ENCODE measurements at regions not wholly inside any gene's neighbourhood (a gene's known extent, or its start where the extent isn't known, plus 50 kb on each side); places are given as distances from the start of the nearest gene placed in this dataset.
"Not testable (repeated sequence)": the region's sequence is repeated elsewhere in the genome, so short reads cannot be mapped to it uniquely, and the experiment has no call there.

DNA sequence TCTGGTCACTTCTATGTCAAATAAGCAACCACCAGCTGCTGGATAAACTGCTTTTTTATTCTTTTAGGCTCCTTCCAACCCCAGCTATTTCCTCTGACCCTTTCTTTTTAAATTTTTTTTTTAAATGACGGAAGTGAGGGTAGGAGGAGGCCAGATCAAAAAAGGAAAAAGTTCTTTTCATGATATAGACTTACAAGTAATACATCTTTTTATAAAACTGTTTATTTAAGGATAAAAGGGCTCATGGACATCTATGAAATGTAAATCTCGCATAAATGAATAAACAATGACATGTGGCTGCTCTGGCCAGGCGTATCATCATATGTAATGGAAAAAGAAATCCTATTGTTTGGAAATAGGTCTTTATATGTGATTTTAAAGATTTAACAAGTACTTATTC is 169.0 kb upstream of the ATP2B1 start:
- Mint-ChIP-seq H3K9me3 (peaks cover 0 to 6% (median 0%) of the 10 kb centered on the region in 3 donors), H3K4me1 (peaks cover 50 to 58% (median 52%) of the 10 kb centered on the region in 3 donors), H3K27me3 (peaks cover 2% of the 10 kb centered on the region), H3K4me3 (no peak overlapping the region), H3K36me3 (no peaks in the 10 kb centered on the region), H3K27ac (no peak overlapping the region)

- H3K4me3 Mint-ChIP-seq, result peak overlapping the region in 2 of 4 donors; percentile 13 to 15
- no peaks in the 10 kb centered on the region for H3K36me3 Mint-ChIP-seq
- H3K9me3 Mint-ChIP-seq, result peaks cover 0 to 10% (median 0%) of the 10 kb centered on the region in 3 donors
- H3K4me1 Mint-ChIP-seq, result peaks cover 47 to 61% (median 53%) of the 10 kb centered on the region in 3 donors
- H3K27me3 Mint-ChIP-seq, result peaks cover under 1% of the 10 kb centered on the region
- H3K27ac Mint-ChIP-seq, result peak overlapping the region in 1 of 3 donors; percentile 55
Measured at GRCh38 chr12:89877136-89877535, 168.5 kb upstream of the ATP2B1 start.

- Mint-ChIP-seq H3K36me3 (peaks cover 3% of the 10 kb centered on the region), H3K4me1 (peaks cover 38 to 53% (median 42%) of the 10 kb centered on the region in 3 donors), H3K9me3 (peaks cover 5 to 13% (median 7%) of the 10 kb centered on the region in 3 donors), H3K27ac (no peak overlapping the region), H3K27me3 (no peaks in the 10 kb centered on the region), H3K4me3 (no peak overlapping the region)
Measured at GRCh38 chr12:89875809-89876208, 167.2 kb upstream of the ATP2B1 start.

GRCh38 chr12:89875225-89875624 is 166.6 kb upstream of the ATP2B1 start:
- H3K9me3 Mint-ChIP-seq, result peaks cover 5 to 14% (median 7%) of the 10 kb centered on the region in 3 donors
- H3K4me1 Mint-ChIP-seq, result peaks cover 35 to 49% (median 37%) of the 10 kb centered on the region in 3 donors
- H3K36me3 Mint-ChIP-seq, result peaks cover 3% of the 10 kb centered on the region
- no peak overlapping the region for H3K27ac Mint-ChIP-seq
- no peak overlapping the region for H3K4me3 Mint-ChIP-seq
- H3K27me3 Mint-ChIP-seq, result no peaks in the 10 kb centered on the region

DNA sequence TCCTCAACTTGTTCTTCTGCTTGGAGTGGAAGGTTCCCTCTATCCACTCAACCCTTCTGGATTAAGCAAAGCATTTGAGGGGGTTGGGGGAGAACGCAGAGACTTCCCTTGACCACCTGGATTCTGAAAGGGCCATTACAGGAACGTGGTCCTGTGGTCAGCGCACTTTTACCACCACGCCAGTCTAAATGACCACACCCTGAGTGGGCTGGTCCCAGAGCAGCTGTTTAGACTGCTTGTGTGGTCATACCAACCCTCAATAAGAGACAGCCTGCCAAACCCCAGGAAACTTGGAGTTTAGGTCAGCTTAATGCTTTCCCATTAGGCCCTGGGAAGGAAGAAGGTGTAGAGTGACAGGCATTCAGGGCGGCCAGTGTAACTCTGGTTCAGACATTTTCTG is 165.5 kb upstream of the ATP2B1 start:
- Mint-ChIP-seq H3K27ac (no peak overlapping the region), H3K4me1 (peaks cover 28 to 43% (median 35%) of the 10 kb centered on the region in 3 donors), H3K27me3 (no peaks in the 10 kb centered on the region), H3K36me3 (peaks cover 5% of the 10 kb centered on the region), H3K4me3 (peak overlapping the region in 1 of 4 donors; percentile 66), H3K9me3 (peaks cover 5 to 17% (median 10%) of the 10 kb centered on the region in 3 donors)

DNA sequence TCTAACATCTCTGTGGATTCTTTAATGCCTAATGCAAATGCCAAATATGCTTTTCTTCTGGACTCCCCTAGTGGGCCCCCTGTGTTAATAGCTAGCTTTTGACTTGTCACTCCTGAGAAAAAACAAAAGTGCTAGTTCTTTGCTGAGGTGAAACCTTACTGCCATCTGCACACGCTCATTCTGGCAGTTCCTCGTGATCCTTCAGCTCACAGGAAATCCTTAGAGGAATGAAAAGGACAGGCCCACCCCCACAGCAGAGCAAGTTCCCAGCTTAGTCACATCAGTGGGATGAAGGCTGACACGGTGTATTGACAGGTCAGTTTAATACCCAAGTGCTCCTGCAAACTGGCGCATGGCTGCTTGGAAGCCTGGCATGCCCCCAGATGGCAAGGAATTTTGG is 165.1 kb upstream of the ATP2B1 start:
- Mint-ChIP-seq H3K27ac (no peak overlapping the region), H3K4me1 (peaks cover 25 to 39% (median 31%) of the 10 kb centered on the region in 3 donors), H3K36me3 (peaks cover 5% of the 10 kb centered on the region), H3K4me3 (peak overlapping the region in 2 of 4 donors; percentile 64 to 66), H3K27me3 (no peaks in the 10 kb centered on the region), H3K9me3 (peaks cover 5 to 17% (median 10%) of the 10 kb centered on the region in 3 donors)

DNA sequence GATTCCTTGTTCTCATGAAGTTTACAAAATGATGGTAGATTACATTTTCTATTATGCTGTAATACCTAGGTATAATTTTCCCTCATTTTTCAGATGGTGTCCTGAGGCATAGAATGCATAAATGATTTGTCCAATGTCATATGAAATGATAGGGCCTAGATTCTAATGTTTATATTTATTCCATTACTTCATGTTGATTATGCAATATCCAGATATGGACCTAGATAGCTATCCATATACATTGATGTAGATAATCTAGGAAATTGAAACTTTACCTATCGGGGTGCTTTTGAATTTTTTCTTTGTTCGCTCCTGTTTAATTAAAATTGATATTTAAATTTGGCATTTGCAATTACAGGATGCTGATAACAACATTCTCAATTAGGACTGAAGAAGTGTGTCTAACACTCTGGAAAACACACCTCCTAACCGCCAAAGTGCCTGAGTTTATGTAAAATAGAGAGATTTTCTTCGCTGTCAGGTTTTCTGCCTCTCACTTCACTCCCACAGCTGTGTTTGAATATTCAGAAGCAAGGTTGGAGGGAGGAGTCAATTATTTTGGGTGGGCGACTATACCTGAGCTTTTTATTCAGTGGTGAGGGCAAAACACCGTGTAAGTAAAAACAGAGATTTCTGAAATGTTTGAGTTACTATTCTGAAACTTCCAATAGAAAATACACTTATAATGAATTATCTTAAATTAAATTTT is 164.4 kb upstream of the ATP2B1 start:
- peaks cover 19 to 33% (median 24%) of the 10 kb centered on the region in 3 donors for H3K4me1 Mint-ChIP-seq
- H3K9me3 Mint-ChIP-seq, result peaks cover 5 to 17% (median 10%) of the 10 kb centered on the region in 3 donors
- H3K27ac Mint-ChIP-seq, result no peak overlapping the region
- no peaks in the 10 kb centered on the region for H3K27me3 Mint-ChIP-seq
- peaks cover 5% of the 10 kb centered on the region for H3K36me3 Mint-ChIP-seq
- no peak overlapping the region for H3K4me3 Mint-ChIP-seq

- H3K36me3 Mint-ChIP-seq, result peaks cover 5% of the 10 kb centered on the region
- no peak overlapping the region for H3K27ac Mint-ChIP-seq
- peak overlapping the region in 1 of 4 donors; percentile 68 for H3K4me3 Mint-ChIP-seq
- peaks cover 5 to 17% (median 10%) of the 10 kb centered on the region in 3 donors for H3K9me3 Mint-ChIP-seq
- peaks cover 15 to 31% (median 17%) of the 10 kb centered on the region in 3 donors for H3K4me1 Mint-ChIP-seq
- no peaks in the 10 kb centered on the region for H3K27me3 Mint-ChIP-seq
Measured at GRCh38 chr12:89870413-89871184, 162.0 kb upstream of the ATP2B1 start.

DNA sequence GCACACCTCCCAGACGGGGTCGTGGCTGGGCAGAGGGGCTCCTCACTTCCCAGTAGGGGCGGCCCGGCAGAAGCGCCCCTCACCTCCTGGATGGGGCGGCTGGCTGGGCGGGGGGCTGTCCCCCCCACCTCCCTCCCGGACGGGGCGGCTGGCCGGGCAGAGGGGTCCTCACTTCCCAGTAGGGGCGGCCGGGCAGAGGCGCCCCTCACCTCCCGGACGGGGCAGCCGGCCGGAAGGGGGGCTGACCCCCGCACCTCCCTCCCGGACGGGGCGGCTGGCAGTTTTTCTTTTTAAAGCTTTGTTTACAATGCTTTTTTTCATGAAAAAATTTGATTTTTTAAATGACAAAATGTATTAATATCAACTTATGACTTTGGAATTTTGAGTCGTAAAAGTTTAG is 159.0 kb upstream of the ATP2B1 start:
- Mint-ChIP-seq H3K9me3 (peaks cover 5 to 17% (median 10%) of the 10 kb centered on the region in 3 donors), H3K4me1 (peaks cover 22 to 34% (median 27%) of the 10 kb centered on the region in 3 donors)
- H3K27ac Mint-ChIP-seq, H3K4me3 Mint-ChIP-seq, H3K36me3 Mint-ChIP-seq, H3K27me3 Mint-ChIP-seq: not testable (repeated sequence)

- Mint-ChIP-seq H3K27me3 (no peaks in the 10 kb centered on the region), H3K27ac (peak overlapping the region; percentile 92 to 99 (median 98)), H3K4me1 (peaks cover 34 to 44% (median 37%) of the 10 kb centered on the region in 3 donors), H3K36me3 (peaks cover 3% of the 10 kb centered on the region), H3K4me3 (peak overlapping the region in 2 of 4 donors; percentile 79 to 80), H3K9me3 (peaks cover 0 to 2% (median 0%) of the 10 kb centered on the region in 3 donors)
Measured at GRCh38 chr12:89864411-89864810, 155.8 kb upstream of the ATP2B1 start.

DNA sequence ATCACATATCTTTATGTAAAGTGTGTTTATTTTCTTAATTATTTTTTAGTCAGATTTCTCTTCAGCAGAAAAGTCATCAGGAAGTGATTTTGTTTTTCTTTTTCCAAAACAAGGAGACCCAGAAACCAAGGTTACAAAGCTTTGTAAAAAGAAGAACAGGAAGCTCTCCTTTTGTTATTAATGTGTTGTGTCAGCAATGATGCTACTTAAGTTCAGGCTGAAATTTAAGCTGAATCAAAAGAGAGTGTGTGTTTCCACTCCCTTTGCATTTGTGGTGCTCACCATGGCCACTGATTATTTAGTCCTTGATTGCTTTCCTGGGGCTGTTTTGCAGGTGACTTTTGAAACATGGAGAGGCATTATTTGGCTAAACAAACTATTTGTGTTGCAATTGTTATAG is 155.3 kb upstream of the ATP2B1 start:
- H3K4me1 Mint-ChIP-seq, result peaks cover 38 to 49% (median 41%) of the 10 kb centered on the region in 3 donors
- peak overlapping the region; percentile 79 to 95 (median 84) for H3K4me3 Mint-ChIP-seq
- H3K9me3 Mint-ChIP-seq, result peaks cover 0 to 2% (median 0%) of the 10 kb centered on the region in 3 donors
- H3K27me3 Mint-ChIP-seq, result no peaks in the 10 kb centered on the region
- peak overlapping the region; percentile 92 to 99 (median 98) for H3K27ac Mint-ChIP-seq
- H3K36me3 Mint-ChIP-seq, result peaks cover 3% of the 10 kb centered on the region

GRCh38 chr12:89863493-89863938 is 154.9 kb upstream of the ATP2B1 start:
- Mint-ChIP-seq H3K36me3 (peaks cover 3% of the 10 kb centered on the region), H3K9me3 (peaks cover 0 to 2% (median 0%) of the 10 kb centered on the region in 3 donors), H3K4me3 (peak overlapping the region; percentile 79 to 95 (median 84)), H3K4me1 (peaks cover 42 to 53% (median 45%) of the 10 kb centered on the region in 3 donors), H3K27me3 (no peaks in the 10 kb centered on the region), H3K27ac (peak overlapping the region; percentile 92 to 99 (median 98))

DNA sequence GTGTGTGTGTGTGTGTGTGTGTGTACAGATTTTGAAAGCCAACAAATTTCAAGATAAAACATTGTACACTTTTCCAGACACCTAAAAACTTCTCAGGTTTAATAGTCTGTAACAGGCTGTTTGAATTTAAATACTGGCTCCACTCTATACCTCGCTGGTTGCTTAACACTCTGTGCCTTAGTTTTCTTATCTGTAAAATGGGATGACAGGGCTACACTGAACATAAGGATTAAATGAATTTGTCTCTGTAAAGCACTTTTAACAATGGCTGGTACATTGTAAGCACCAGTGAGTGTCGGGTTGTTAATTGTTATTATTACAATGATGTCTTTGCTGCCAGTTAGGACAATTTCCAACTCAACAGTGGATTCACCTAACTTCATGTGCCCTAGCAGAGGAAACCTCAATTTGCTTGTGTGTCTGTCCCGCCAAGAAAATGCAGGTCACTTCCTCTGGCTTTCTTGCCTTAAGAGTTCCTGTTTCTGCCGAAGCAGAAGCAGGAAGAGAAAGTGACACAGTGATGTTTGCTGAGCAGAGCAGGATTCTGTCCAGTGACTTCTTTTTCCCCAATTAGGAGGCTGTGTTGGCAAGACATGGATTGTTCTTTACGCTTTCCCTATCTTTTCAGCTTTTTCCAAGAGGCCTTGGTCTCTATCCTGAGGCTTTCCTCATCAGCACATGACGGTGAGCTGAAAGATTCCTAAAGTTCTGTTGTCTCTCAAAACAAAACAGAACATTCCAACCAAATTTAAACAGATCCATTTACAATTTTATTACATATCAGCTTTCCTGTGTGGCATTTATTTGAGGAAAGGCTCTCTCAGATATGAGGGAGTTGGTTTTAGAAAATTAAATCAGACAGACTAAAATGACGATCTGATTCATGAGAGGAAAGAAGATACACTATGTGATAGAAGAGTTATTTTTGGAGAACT is 154.1 kb upstream of the ATP2B1 start:
- Mint-ChIP-seq H3K4me1 (peaks cover 48 to 59% (median 51%) of the 10 kb centered on the region in 3 donors), H3K27me3 (no peaks in the 10 kb centered on the region), H3K4me3 (peak overlapping the region; percentile 79 to 95 (median 84)), H3K27ac (peak overlapping the region; percentile 92 to 99 (median 98)), H3K36me3 (peaks cover 3% of the 10 kb centered on the region), H3K9me3 (peaks cover 0 to 2% (median 0%) of the 10 kb centered on the region in 3 donors)

DNA sequence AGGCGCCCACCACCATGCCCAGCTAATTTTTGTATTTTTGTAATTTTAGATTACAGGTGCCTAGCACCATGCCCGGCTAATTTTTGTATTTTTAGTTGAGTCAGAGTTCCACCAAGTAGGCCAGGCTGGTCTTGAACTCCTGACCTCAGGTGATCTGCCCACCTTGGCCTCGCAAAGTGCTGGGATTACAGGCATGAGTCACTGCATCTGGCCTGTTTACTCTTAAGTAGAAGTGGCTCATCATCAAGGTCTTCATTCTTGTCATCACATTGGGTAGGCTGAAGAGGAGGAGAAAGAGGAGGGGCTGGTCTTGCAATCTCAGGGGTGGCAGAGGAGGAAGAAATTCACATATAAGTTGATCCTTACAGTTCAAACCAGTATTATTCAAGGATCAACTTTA is 152.4 kb upstream of the ATP2B1 start:
- Mint-ChIP-seq H3K4me3 (peak overlapping the region in 1 of 4 donors; percentile 21), H3K9me3 (peaks cover 0 to 2% (median 0%) of the 10 kb centered on the region in 3 donors), H3K36me3 (peaks cover 3% of the 10 kb centered on the region), H3K27me3 (no peaks in the 10 kb centered on the region), H3K27ac (peak overlapping the region in 2 of 3 donors; percentile 4 to 76), H3K4me1 (peaks cover 61 to 71% (median 62%) of the 10 kb centered on the region in 3 donors)

All from IgD-negative memory B cell (primary cell).